Activated T-cell treated with anti-CD3 and anti-CD28 coated beads for 48 hours (primary cell): ENCODE measurements at regions not wholly inside any gene's neighbourhood (a gene's known extent, or its start where the extent isn't known, plus 50 kb on each side); places are given as distances from the start of the nearest gene placed in this dataset.
"Not testable (repeated sequence)": the region's sequence is repeated elsewhere in the genome, so short reads cannot be mapped to it uniquely, and the experiment has no call there.

Experiments
- DNase-seq: peaks from one replicate; pipeline ENCODE4 v3.0.0-alpha.2; 2020; ENCODE audit warnings: low read depth

DNA sequence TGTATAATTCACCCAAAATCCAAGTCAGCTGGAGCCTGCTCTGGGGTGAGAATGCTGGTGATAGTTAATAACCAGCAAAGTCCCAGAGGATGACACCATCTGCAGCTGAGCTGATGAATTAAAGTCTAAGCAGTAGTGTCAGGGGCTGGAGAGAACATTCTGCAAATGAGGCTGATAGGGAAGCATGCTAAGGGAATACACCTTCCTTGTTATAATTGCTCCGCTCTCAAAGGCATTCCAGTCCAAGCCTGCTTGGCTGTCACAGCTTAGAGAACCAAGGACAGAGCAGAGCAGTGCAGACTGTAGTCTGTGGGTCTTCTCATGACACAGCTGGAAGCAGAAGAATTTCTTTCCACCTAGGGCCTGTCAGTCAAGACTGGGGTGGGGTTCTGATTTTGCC is 283.1 kb downstream of the SIPA1L2 start:
- no peak for DNase-seq

GRCh38 chr1:232344791-232345399 is 285.0 kb downstream of the SIPA1L2 start:
- no peak for DNase-seq

- not testable (repeated sequence) for DNase-seq
Observed at GRCh38 chr1:232344186-232344585, 285.7 kb downstream of the SIPA1L2 start.

DNA sequence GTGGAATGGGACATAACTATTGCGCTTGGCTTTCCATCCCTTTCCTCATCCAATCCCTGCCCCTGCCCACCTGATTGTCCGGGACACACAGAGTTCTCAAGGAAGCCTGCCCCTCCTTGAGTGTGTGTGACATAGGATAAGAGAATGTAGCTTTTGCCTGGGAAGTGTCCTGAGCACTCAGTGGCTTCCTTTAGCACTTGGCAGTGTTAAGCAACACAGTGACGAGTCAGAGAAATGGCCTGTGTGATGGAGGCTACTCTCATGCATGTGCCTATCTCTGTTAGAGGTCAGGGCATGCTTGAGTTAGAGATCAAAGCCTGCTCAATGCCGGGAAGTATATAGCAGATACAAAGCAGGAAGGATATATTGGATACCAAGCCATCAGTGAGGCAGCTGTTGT is 289.5 kb downstream of the SIPA1L2 start:
- DNase-seq = no peak

DNA sequence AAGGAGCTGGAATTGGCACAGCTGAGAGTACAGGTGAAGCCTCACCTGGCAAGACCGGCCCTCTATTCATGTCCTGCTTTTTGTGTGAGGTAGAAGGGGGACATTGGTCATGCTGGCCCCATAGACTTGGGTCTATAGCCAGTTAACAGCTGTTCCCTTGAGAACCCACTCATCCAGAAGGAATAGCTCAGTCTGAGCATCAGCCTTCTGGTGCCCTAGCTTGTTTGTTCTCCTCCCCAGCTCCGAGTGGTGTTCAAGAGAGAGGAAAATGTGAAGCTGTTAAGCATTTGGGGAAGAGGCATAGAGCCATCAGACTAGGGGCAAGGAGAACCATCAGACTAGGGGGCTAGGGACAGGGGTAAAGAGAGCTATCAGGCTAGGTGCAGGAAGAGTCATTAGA is 290.9 kb downstream of the SIPA1L2 start:
- no peak for DNase-seq

DNA sequence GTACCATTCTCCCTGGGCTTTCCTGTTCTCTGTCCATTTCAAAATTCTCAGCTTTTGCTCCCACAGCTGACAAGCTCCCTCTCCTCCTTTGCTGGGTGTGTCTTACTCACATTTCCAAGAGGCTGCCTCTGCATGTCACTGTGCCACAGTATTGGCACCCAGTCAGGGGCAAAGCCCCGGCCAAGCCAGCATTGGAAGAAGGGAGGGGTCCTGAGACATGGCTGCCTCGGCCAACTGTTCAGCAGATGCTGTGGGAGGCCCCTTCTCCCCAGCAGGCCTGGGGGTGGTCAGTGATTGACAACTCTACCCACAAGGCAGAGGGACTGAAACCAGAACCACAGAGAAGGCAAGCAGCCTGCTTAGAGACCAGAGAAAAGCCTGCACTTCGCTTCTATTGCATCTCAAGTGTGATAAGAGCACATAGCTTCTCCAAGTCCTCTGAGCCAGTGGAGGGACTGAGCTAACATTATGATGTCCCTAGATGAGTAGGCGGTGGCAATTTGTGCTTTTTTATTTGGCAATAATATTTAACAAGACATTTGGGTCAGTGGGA is 294.1 kb downstream of the SIPA1L2 start:
- DNase-seq = no peak

DNA sequence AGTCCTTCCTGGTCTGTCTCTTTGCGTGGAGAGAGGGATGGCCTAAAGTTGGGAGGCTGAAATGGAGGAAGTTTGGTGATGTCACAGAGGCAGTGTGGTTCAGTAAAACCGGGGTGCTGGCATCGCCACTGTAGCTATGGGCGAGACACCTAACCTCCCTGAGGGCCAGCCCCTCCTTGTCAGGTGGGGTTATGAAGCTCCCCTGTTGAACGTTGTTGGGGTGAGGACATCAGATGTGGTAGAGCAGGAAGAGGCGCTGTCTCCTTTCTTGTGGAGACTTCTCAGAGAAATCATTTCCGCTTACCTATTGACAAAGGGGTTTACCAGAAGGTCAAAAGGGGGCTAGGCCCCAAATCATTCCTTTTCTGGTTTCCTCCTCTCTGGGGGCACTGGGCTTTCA is 294.7 kb downstream of the SIPA1L2 start:
- DNase-seq = no peak

- no peak for DNase-seq
Observed at GRCh38 chr1:232334811-232335210, 295.1 kb downstream of the SIPA1L2 start.

DNA sequence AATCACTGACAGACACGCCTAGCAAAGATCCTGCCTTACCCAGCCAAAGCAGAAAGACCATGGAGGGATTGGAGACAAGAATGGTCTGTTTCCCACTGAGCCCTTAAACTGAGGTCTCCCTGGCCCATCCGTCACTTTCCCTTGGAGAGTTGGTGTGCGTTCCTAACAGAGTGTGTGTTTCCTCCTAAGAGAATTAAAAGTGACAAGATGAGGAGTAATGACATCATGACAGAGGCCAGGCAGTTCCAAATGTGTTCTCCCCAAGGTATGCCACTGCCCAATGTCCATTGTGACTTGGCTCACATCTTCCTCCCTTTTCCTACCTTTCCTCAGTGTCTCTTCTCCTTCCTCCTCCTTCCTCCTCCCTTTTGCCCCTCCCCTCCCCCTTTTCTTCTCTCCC is 295.7 kb downstream of the SIPA1L2 start:
- DNase-seq = no peak

- DNase-seq = no peak
Observed at GRCh38 chr1:232333419-232333767, 296.5 kb downstream of the SIPA1L2 start.

- not testable (repeated sequence) for DNase-seq
Observed at GRCh38 chr1:232332710-232333418, 297.1 kb downstream of the SIPA1L2 start.

DNA sequence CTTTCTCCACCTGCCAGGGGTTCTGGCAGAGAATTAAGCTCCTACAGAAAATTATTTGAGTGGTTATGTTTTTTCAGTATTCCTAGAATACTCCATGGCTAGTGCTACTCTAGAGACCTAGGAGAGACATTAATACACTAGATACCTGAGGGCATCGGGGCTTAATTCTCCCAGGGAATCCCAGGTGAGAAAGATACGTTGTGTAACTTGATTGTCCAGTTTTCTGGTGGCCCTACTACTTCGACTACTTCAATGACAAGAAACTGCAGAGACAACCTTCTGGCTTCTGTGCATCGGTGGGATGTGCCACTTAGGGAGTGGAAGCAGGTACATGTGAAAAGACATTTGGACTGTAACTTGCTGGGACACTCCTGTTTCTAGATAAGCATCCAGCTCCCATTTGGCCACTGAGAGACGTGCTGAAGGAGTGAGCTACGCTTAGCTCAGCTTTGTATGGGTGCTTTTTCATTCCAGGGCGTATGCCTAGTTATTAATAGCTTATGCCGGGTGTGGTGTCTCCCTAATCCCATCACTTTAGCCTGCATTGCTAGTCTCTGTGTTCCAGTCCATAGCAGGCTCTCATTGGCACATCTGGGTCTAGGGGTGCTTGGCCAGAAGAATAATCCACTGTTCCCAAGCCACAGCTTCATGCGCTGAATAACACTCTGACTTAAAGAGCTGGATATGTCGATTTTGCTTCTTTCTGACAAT is 300.7 kb downstream of the SIPA1L2 start:
- DNase-seq = no peak

DNA sequence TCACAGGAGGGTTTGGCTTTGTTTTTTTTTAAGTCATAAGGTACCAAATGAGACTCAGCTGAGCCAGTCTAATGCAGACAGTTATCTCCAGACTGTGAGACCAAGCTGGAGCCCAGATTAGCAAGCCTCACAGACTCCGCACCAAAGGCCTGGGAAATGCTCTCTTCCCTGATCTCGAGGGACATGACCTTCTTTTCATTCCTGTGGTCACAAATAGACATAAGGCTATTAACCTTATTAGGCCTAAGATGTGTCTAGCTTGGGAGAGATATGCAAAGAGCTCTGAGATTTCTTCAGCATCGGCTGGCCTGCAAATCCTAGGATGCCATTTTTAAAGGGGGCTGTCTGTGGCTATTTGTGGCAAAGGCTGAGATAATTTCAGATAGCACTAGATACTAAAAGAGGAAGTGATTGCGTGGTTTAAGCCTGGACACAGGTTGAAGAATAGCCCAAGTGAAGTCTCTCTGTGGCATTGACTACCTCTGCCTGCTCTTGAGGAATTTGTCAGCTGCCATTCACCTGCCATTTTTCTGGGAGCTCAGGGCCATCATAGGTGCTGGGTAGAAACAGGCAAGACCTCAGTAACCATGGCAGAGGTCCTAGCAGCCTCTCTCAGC is 301.3 kb downstream of the SIPA1L2 start:
- no peak for DNase-seq

DNA sequence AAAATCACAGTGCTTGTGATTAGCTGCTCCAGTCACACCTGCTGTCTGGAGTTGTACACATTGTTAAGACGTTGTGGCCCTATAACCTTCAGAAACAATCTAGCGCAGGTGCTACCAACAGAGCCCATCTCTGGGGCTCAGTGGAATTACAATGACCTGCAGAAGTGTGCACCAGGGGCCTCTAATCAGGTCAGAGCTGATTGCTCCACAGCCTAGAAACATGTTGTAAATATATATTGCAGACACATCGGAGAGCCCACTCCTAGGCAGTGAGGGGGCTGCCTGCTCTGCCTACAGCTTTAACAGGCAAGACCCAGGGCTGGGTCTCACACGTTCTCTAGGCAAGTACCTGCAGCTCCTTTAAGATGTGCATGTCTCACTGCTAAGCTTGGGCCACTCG is 302.0 kb downstream of the SIPA1L2 start:
- no peak for DNase-seq

GRCh38 chr1:232327269-232327668 is 302.7 kb downstream of the SIPA1L2 start:
- DNase-seq = no peak

- no peak for DNase-seq
Observed at GRCh38 chr1:232322162-232322734, 307.7 kb downstream of the SIPA1L2 start.

DNA sequence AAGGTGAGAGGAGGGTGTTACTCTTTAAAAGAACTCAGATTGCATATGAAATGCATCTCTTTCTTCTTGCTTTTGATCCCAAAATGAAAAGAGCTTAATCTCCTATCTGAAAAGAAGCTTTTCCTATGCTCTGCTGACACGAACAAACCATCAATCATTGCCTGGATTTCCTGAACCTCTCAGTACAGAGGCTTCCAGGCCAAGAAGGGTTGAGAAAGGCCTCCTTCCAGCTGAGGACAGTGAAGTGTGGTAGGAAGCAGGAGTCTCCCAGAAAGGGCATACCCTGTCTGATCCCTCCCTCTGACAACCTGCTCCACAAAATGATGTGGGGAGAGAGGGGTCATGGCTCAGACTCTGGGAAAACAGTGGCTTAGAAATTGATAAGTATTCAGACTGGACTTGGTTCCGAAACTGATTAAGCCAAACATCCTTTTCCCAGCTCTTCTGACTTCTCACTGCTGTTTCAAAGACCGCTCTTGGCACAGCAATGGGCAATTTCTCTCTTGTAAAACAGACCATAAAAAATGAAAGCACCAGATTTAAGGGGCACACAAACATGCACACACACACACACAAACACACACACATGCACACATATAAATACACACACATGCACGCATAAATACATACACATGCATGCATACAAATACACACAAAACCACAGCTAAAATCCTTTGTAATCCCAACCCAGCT is 310.3 kb downstream of the SIPA1L2 start:
- no peak for DNase-seq

GRCh38 chr1:232319072-232319471 is 310.9 kb downstream of the SIPA1L2 start:
- DNase-seq = no peak

GRCh38 chr1:232318143-232318542 is 311.8 kb downstream of the SIPA1L2 start:
- DNase-seq = no peak

DNA sequence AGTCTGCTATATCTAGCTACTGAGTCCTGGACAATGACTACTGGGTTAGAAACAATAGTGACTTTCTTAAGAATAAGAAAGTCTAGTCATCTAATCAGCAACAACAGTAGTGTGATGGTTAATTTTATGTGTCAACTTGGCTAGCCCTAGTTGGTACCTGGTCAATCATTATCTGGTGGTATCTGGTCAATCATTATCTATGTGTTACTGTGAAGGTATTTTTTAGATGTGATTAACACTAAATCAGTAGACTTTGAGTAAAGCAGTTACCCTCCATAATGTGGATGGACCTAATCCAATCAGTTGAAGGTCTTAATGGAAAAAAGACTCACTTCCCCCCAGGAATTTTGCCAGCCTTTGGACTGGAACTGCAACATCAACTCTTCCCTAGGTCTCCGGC is 312.6 kb downstream of the SIPA1L2 start:
- no peak for DNase-seq

DNA sequence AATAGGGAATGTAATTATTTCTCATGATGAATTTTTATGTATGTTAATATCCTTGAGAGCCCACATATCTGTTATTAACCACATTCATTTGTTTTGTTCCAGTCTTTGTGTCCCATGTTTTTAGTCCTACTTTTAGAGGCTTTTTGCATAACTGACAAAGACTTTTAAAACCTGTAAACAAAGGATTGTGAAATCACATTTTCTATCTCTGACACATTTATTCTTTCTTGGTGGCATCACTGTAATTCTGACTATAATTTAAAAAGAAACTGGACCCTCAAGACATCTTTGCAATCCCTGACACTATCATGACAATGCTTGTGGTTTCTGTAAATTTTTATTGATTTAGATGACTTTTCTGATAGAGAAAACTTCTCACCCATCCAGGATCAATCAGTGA is 313.1 kb downstream of the SIPA1L2 start:
- DNase-seq = no peak

- DNase-seq = not testable (repeated sequence)
Observed at GRCh38 chr1:232313876-232314275, 316.1 kb downstream of the SIPA1L2 start.
